ENCODE measurements at regions not wholly inside any gene's neighbourhood (a gene's known extent, or its start where the extent isn't known, plus 50 kb on each side); places are given as distances from the start of the nearest gene placed in this dataset.

DNA sequence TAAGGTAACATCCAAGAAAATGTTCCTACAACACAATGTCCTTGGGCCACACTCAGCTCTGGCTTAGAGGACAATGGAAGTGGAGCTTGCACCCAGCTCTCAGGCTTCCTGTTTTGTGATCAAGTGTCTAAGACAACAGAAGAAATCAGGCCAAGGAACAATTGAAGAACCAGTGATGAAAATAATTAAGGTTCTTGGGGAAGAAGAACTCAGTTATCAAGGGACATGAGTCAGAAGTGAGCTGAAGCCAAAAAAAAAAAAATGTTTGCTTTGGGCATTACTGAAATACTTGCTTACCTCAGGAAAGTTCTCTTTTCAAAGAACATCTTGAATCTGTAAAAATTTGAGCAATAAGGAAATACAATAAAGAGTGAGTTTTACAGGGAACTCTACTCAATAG lies 299.0 kb downstream of the FBXO15 start:
- H3K9ac ChIP-seq (ENCODE audit: control insufficient read depth, insufficient read depth, low read length) = no peak overlapping the region
- CTCF ChIA-PET = no interaction called here
- POLR2A ChIA-PET = interaction anchor here (0.6 kb wide), 1 partner anchor 53 kb away, joined by 3 read pairs; no protein-coding TSS in a partner anchor
- H4K20me1 ChIP-seq (ENCODE audit: control insufficient read depth, insufficient read depth) = no peaks in the 10 kb centered on the region
- intact Hi-C loops (cut with micrococcal nuclease; ENCODE audit: unreplicated experiment) = no loop called here
- BruUV-seq (replicated peaks) = no TSS peak
- SMC1A ChIA-PET (ENCODE audit: uncharacterized antibody, unreplicated experiment) = interaction anchor here (0.9 to 1.1 kb wide), 2 partner anchors 39 to 1086 kb away, joined by 4 to 5 read pairs; no protein-coding TSS in a partner anchor
- H3K4me1 ChIP-seq (ENCODE audit: control insufficient read depth, insufficient read depth, low read length) = no peaks in the 10 kb centered on the region
- ATAC-seq = no peak
- no peaks in the 10 kb centered on the region for H3K27me3 ChIP-seq (replicated peaks in 1 of 2; ENCODE audit: control insufficient read depth in 2 of 2, insufficient read depth in 2 of 2, low read length in 1 of 2)
- no peak for FAIRE-seq
- H3K9me3 ChIP-seq (replicated peaks; ENCODE audit: control insufficient read depth, insufficient read depth, low read length) = no peaks in the 10 kb centered on the region
- in situ Hi-C loops (cut with MboI) = no loop called here
- RAD21 ChIA-PET (ENCODE audit: unreplicated experiment) = no interaction called here
- DNase-seq (ENCODE audit: low read depth, low spot score) = no peak
- H3K4me2 ChIP-seq (ENCODE audit: control insufficient read depth, insufficient read depth) = no peak overlapping the region
- TF ChIP-seq STAT3 (IDR thresholded peaks at IDR 0.05; ENCODE audit: low read depth, low read length) (no peak), E2F4 (IDR thresholded peaks at IDR 0.05; ENCODE audit: low read depth, low read length) (no peak)
- TF ChIP-seq, protein P1, sequence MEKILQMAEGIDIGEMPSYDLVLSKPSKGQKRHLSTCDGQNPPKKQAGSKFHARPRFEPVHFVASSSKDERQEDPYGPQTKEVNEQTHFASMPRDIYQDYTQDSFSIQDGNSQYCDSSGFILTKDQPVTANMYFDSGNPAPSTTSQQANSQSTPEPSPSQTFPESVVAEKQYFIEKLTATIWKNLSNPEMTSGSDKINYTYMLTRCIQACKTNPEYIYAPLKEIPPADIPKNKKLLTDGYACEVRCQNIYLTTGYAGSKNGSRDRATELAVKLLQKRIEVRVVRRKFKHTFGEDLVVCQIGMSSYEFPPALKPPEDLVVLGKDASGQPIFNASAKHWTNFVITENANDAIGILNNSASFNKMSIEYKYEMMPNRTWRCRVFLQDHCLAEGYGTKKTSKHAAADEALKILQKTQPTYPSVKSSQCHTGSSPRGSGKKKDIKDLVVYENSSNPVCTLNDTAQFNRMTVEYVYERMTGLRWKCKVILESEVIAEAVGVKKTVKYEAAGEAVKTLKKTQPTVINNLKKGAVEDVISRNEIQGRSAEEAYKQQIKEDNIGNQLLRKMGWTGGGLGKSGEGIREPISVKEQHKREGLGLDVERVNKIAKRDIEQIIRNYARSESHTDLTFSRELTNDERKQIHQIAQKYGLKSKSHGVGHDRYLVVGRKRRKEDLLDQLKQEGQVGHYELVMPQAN (conservative IDR thresholded peaks at IDR 0.05) = no peak
- H2AFZ ChIP-seq (ENCODE audit: control insufficient read depth, low read depth, low read length) = no peak overlapping the region
- no peaks in the 10 kb centered on the region for H3K36me3 ChIP-seq (ENCODE audit: control insufficient read depth in 2 of 2, insufficient read depth in 2 of 2, low read length in 1 of 2)
- H3K4me3 ChIP-seq = no peak overlapping the region
- no peak overlapping the region for H3K27ac ChIP-seq (ENCODE audit: control insufficient read depth, insufficient read depth)
- H3K79me2 ChIP-seq (ENCODE audit: control insufficient read depth, insufficient read depth, low read length) = no peaks in the 10 kb centered on the region

- H3K4me3 ChIP-seq = no peak overlapping the region
- no peaks in the 10 kb centered on the region for H3K4me1 ChIP-seq (ENCODE audit: control insufficient read depth, insufficient read depth, low read length)
- no peaks in the 10 kb centered on the region for H3K9me3 ChIP-seq (replicated peaks; ENCODE audit: control insufficient read depth, insufficient read depth, low read length)
- no peak overlapping the region for H3K9ac ChIP-seq (ENCODE audit: control insufficient read depth, insufficient read depth, low read length)
- ChIA-PET SMC1A (ENCODE audit: uncharacterized antibody, unreplicated experiment) (interaction anchor here (0.6 to 1.2 kb wide), 5 partner anchors 37 to 1084 kb away, joined by 3 to 6 read pairs (median 3); no protein-coding TSS in a partner anchor), CTCF (interaction anchor here (0.8 to 2.9 kb wide), 12 partner anchors 10 to 1171 kb away, joined by 3 to 24 read pairs (median 4); no protein-coding TSS in a partner anchor), RAD21 (ENCODE audit: unreplicated experiment) (interaction anchor here (0.9 to 1.9 kb wide), 2 partner anchors 1080 to 1142 kb away, joined by 4 to 13 read pairs; no protein-coding TSS in a partner anchor), POLR2A (no interaction called here)
- no peak for ATAC-seq
- 28% methylated on average over 7 of the region's 7 CpGs for WGBS (ENCODE audit: insufficient coverage, insufficient replicate concordance, low lambda C conversion rate, missing lambda C conversion rate)
- intact Hi-C loops (cut with micrococcal nuclease; ENCODE audit: unreplicated experiment) = loop anchor here (2.0 to 5.0 kb wide), 2 partner anchors 1143 to 1191 kb away; no protein-coding TSS in a partner anchor
- H3K36me3 ChIP-seq (ENCODE audit: control insufficient read depth in 2 of 2, insufficient read depth in 2 of 2, low read length in 1 of 2) = no peaks in the 10 kb centered on the region
- no peak overlapping the region for H2AFZ ChIP-seq (ENCODE audit: control insufficient read depth, low read depth, low read length)
- no peak overlapping the region for H3K27ac ChIP-seq (ENCODE audit: control insufficient read depth, insufficient read depth)
- no peak overlapping the region for H3K4me2 ChIP-seq (ENCODE audit: control insufficient read depth, insufficient read depth)
- H3K79me2 ChIP-seq (ENCODE audit: control insufficient read depth, insufficient read depth, low read length) = no peaks in the 10 kb centered on the region
- BruUV-seq (replicated peaks) = no TSS peak
- in situ Hi-C loops (cut with MboI) = no loop called here
- H4K20me1 ChIP-seq (ENCODE audit: control insufficient read depth, insufficient read depth) = no peaks in the 10 kb centered on the region
- no peak for FAIRE-seq
- no peak for DNase-seq (ENCODE audit: low read depth, low spot score)
- H3K27me3 ChIP-seq (replicated peaks in 1 of 2; ENCODE audit: control insufficient read depth in 2 of 2, insufficient read depth in 2 of 2, low read length in 1 of 2) = no peaks in the 10 kb centered on the region
- TF ChIP-seq KAT2A (conservative IDR thresholded peaks at IDR 0.05; ENCODE audit: control insufficient read depth, low read depth, low read length) (no peak), CBX5 (IDR thresholded peaks at IDR 0.05; ENCODE audit: low read depth) (no peak), ZNF622 (IDR thresholded peaks at IDR 0.05) (no peak), WRNIP1 (IDR thresholded peaks at IDR 0.05; ENCODE audit: borderline replicate concordance, low read depth, low read length) (no peak), STAT1 (conservative IDR thresholded peaks at IDR 0.05) (no peak), POLR2A (IDR thresholded peaks at IDR 0.05; ENCODE audit: low read depth, low read length) (no peak), DPF2 (IDR thresholded peaks at IDR 0.05) (no peak), POLR2AphosphoS2 (IDR thresholded peaks at IDR 0.05; ENCODE audit: low read depth, low read length) (no peak), CREM (IDR thresholded peaks at IDR 0.05; ENCODE audit: low read depth) (no peak), STAT3 (IDR thresholded peaks at IDR 0.05; ENCODE audit: low read depth, low read length) (no peak), SREBF2 (IDR thresholded peaks at IDR 0.05; ENCODE audit: low read length) (no peak)
Observed at GRCh38 chr18:73843455-73843854, 304.2 kb downstream of the FBXO15 start.
